GM04503 (cell line): ENCODE measurements at regions not wholly inside any gene's neighbourhood (a gene's known extent, or its start where the extent isn't known, plus 50 kb on each side); places are given as distances from the start of the nearest gene placed in this dataset.

ENCODE experiments used
- DNase-seq: peaks from one replicate; pipeline ENCODE4 v3.0.0-alpha.2; 2012; ENCODE audit warnings: low read depth

DNA sequence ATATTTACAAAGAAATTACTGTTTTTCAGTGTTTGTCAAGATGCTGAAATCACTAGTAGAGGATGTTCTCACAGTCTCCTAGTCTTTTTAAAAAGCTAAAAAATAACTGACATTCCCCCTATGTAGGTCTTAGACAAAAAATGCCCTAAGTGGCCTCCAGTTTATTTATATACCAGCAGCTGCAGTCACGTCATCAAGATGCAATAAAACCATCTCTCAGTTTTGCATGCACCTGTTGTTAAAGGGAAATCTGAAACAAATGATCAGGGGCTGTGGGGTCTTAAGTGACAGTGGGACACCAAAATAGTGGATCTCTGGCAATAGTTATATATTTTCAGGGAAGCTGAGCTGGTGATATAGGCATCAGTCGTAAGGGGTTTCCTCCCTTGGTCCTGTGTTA lies 146.5 kb upstream of the ARPP21 start:
- DNase-seq = no peak

DNA sequence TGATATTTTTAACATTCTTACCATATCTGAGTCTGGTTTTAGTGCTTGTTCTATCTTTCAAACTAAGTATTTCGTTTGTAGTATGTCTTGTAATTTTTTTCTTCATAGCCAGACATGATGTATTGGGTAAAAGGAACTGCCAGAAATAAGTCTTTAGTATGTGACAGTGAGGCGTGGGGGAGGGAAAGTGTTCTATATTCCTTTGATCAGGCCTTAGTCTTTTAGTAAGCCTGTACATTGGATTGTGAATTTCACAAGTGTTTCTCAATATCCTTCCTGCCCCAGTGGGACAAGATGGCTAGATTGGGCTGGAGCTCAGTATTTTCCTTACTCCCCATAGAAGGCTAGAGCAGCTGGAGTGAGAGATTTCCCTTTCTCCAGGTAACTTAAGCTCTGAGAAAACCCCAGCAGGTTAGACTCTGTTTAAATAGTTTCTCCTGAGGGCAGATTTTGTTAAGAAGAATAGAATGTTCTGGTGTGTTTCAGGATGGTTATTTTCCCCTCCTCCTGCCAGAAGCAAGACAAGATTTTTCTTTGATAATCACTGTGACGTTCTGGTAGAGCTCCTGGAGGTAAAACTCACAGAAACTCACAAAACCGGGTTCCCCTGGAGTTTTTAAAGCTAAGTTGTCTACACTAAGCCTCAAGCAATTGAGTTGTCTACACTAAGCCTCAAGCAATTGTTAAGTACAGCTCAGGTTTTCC lies 140.7 kb upstream of the ARPP21 start:
- no peak for DNase-seq

DNA sequence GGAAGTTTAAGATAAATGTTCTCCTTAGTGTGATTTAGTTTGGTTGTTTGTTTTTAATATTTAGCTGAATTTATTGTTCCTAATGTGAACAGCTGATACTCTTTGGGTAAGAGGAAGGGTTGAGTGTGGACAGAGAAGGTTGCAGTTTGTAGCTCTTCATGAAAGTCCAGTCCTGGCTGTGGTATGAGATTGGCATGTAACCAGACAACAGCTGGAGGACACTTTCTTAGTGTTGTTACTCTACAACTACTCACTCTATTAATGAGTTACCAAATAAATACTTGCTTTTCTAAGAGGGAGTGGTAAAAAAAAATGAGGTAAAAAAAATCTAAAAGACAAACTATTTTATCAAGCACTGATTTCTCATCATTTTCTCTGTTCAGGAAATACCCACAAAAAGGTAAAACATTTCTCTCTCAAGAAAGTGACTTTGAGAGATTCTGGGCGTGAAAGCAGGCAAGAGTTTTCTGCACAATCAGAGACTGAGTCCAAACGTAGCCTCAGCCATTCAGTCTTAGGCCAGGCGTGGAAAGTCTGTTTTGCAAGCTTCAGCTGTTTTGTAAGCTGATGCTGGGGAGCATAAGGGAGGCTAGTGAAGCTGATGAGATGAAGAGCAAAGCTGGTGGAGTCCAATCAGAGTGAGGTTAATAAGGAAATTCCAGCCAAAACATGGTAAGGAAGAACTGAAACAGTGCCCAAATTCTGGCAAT lies 138.5 kb upstream of the ARPP21 start:
- DNase-seq = no peak

DNA sequence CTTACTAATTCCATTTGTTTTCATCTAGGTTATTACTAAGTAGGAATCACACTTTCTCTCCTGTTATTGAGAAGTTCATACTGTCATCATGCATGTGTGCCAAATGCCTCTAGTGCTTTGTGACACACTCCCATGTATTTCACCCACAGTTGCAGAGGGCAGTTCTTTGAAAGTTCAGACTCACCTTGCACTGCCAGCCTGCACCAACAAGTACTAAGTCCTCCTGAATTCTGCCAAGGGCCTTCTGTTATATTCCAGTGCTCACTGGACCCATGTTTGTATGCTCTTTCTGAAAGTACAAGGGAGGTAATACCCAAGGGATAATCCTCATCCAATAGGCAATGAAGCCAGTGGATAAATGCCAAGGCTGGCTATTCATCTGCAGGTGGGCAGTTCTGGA lies 136.6 kb upstream of the ARPP21 start:
- no peak for DNase-seq

DNA sequence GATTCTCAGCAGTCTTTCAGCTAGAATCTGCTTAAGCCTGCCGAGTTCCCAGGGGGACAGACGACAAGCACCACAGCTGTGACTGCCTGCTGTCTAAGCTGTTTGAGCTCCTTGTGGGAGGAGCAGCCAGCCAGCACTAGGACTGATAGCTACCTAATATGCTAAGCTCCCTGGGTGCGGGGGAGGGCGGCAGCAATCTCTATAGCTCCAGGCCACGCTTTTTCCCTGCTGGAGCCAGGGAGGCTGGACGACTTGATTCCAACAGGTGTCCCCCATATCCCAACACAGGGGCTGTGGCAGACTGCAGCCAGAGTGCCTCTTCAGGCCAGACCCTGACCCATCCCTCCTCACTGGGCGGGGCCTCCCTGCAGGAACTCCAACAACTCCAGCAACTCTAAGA lies 134.1 kb upstream of the ARPP21 start:
- DNase-seq = no peak

DNA sequence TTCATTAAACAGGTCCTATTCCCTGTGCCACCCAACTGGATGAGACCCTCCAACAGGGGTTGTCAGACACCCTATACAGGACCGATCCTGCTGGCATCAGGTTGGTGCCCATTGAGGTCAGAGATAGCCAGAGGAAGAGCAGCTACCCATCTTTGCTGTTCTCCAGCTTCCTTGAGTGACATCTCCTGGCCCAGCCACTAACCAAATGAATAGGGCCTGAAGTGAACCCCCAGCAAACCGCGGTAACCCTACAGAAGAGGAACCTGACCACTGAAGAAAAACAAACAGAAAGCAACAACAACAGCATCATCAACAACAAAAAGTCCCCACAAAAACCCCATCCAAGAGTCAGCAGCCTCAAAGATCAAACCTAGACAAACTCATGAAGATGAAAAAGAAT lies 133.6 kb upstream of the ARPP21 start:
- no peak for DNase-seq

DNA sequence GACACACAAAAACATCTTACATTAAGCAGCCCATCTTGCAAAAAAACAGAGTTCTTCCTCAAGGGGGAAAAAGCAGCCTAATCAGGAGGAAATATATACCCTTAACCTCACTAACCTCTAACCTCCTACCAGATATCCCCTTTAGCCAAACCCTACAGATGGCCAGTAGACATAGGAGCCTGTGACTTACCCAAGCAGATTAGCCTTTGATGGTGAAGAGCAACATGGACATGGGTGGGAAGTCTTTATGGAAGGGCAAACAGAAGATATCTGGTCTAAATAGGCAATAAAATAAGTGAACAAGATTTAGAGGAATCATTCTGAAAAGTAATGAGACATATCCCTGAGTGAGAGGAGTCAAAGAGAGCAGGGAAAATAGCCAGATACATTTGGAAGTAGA lies 119.4 kb upstream of the ARPP21 start:
- DNase-seq = no peak

DNA sequence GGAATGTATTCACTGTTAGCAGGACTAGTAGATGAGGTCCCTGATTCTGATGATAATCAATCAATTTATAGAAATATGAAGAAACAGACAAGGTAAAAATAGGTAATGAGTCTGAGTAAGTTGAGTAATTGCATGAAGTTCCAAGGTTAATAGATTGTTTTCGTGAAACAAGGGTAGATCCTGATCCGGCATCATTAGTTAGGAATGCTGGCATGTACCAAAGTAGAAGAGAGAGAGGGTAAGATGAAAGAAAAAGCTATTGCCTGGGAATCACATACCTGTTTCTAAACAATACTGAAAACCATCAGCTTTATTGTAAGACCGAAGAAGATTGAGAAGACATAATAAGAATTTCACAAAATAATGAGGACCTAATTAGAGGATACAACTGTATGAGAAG lies 118.1 kb upstream of the ARPP21 start:
- DNase-seq = no peak

DNA sequence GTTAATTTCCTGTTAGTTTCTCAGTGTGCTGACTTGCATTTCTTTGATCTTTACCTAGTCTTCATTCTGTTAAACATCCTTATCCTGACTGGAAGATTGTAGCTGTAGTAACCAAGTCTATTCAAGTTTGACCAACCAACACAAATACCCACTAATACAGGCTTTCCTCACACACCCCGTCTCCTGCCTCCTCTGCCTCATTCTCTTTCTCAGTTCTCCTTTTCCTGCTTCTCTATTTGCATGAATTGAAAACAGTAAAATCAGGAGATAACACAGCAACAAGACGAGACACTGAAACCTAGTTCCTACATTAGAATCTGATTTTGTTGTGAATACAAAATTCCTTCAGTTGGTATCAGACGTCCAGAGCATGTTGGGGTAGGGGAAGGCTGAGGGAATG lies 116.9 kb upstream of the ARPP21 start:
- DNase-seq = no peak

DNA sequence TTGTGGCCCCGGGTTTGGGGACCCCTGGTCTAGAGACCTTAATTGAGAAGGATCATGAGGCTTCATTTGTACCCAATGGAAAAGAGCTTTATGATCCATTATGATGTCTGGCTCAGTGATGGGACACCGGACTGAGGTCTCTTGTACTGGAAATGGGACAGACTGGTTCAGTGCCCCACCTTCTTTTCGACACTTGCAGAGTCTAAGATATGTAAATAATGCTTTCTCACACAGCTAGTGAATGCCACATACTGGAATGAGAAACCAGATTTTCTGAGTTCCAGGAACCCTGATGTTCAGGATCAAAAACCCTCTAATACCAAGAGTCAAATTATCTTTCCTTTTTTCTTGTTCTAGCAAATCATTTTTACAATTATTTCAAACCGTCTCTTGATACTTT lies 116.3 kb upstream of the ARPP21 start:
- DNase-seq = no peak

DNA sequence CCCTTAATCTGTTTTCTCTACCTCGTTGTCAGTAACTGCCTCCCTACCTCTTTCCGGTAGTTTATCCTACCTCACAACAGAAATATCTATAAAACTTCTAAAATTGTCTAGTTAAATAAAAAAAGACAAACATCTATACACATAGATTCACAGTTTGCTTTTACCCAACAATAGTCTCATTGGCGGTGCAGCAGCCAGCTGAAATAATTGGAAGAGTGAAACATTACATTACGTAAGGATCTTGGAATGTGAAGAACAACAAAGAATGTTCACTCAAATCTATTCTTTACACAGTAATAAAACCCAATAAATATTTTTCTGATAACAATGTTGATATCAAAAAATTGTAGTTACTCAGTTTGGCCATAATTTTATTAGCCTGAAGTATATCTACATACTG lies 115.5 kb upstream of the ARPP21 start:
- no peak for DNase-seq

DNA sequence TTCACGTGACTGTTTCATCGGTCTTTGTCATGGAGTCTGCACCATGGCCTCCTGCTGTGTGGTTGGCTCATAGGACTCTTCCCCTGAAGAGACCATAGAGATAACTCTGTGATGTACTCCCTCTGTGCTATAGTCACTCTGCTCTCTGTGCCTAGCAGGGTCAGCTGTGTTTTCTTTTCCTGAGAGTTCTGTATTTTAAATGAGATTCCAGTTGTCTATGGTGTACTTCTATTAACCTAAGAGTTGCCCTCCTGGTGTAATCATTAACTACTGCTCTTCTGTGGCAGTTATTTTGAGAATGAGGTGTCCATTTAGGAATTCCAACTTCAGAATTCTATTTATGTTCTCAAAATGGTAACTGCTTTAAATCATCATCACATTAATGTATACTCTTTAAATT lies 114.5 kb upstream of the ARPP21 start:
- DNase-seq = no peak

DNA sequence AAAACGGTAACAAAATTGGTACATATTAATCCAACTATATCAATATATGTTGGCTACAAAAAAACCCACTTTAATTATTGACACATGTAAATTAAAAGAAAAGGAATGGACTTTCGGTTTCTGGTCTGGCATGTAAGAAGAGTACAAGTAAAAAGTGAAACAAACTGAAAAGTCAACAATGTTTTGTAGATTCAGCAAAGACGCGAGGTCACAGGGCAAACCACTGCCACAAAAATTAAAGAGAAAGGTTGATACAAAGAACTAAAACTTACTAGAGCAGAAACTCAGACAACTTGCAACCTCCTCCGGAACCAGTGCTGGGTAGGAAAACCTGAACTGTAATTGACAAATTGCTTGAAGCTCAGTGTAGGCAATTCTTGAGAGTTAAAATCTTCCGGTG lies 110.6 kb upstream of the ARPP21 start:
- DNase-seq = no peak

DNA sequence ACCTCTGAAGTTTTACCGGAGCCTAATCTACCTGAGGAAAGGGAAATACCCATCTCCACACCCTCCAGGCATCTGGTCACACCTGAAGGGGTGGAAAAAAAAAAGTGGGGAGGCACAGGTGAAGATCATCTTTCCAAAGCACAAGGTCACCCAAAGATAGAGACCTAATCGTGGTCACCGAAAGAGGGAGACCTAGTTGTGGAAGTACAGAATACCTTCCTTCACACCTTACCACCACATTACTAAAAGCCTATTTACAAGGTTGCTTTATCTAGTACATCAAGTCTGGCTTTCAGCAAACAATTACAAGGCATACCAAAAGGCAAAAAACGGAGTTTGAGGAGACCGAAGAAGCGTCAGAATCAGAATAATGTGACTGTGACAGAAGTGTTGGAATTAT lies 110.0 kb upstream of the ARPP21 start:
- DNase-seq = no peak

DNA sequence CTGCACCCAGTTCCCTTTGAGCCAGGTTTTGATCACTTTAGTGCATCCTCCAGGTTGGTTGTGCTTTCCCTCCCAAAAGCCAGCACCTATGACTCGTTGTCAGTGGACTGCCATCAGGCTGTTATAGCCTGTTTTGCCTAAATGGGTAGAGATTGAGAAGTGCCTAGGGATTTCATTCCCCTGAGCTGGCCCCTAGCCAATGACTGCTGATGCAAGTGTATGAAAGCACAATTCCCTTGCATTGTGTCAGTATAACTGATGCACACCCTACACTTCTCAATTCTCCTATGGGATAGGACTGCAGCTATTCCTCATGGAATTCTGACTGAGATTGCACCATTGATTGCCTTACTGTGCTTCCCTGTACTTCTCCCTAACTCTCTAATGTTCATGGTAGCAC lies 102.1 kb upstream of the ARPP21 start:
- DNase-seq = no peak

DNA sequence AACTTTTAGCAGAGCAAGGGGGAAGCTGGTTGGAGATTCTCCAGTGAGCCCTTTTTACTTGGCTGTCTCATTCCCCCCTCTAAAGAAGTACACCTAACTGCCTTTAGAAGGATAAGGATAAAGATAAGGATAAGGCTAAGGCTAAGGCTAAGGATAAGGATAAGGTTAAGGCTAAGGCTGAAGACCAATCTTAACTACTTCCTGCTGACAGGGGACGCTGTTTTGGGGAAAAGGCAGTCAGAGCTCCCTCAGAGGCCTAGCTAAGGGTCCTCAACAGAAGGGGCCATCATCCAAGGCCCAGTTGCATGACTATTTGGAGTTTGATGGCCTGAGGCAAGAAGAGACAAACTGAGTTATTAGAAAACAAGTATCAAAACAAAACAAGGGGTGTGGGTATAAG lies 94.3 kb upstream of the ARPP21 start:
- no peak for DNase-seq

DNA sequence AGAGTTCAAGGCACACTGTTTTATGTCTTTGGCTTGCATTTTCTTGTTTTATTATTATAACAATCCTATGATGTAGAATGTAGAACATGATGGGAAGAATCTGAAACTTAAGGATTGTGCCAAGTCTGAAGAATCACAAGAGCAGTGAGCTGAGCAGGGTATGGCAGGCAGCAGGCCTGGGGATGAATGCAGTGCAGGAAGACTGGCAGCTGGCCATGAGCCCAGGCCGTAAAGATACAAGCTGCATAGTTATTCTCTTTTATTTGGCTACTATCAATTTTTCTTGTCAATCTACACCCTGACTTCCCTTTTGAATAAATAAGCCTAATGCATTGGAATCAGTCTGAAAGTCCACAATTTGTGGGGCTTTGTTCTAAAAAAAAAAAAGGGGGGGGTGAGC lies 89.6 kb upstream of the ARPP21 start:
- DNase-seq = no peak

DNA sequence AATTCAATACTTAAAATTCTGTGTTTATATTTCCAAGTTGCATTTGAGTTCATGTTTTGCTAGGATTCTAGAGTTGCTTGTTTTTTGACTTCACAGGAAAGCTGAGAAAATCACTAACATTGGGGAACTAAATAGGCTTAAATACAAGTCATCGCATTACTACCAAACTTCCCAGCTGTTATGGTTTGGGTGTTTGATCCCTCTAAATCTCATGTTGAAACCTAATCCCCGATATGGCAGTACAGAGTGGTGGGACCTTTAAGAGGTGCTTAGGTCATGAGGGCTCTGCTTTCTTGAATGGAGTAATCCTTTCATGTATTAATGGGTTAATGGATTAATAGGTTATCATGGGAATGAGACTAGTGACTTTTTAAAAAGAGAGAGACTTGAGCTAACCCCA lies 77.2 kb upstream of the ARPP21 start:
- no peak for DNase-seq

DNA sequence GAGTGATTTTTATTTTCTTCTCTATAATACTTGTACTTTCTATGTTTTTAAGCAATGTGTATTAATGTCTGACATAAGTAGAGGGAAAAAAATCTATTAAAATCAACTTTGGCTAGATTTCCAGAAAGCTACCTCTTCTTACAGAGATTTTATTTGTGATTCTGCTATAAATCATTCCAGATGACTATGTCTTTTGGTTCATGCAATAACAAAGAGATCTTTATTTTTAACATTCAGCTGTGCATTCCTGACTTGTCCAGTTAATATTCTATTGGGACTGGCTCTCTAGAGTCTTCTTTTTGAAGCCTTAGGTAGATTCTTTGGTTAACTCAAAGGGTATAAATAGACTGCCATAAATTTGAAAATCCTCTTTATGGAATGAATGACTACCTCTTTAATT lies 74.3 kb upstream of the ARPP21 start:
- DNase-seq = no peak
